WTC11 (cell line): ENCODE measurements at regions not wholly inside any gene's neighbourhood (a gene's known extent, or its start where the extent isn't known, plus 50 kb on each side); places are given as distances from the start of the nearest gene placed in this dataset.

Experiments
- ATAC-seq: fragments of 200-7000 bp; cut with Tn5 transposase; 2 replicates; pipeline ENCODE4 v1.10.0; 2021; ENCODE audit warnings: mild to moderate bottlenecking, moderate library complexity
- CTCF ChIA-PET: fragments of 300-600 bp; sonication (Branson Sonifier 250); formaldehyde crosslinking; loops from one replicate; lab custom pipeline; 2021; ENCODE audit warnings: antibody characterized with exemption; lab: Charles Lee
- POLR2A ChIA-PET: fragments of 350-600 bp; sonication (Branson Sonifier 250); formaldehyde crosslinking; loops from one replicate; lab custom pipeline; 2021; ENCODE audit warnings: antibody characterized with exemption; lab: Charles Lee
- DNase-seq: peaks from one replicate; pipeline ENCODE4 v3.0.0; 2021; ENCODE audit warnings: low spot score
- H3K27ac Mint-ChIP-seq: 2 replicates; pipeline ENCODE4 v1.8.0; 2021; ENCODE audit warnings: mixed read lengths
- H3K27me3 Mint-ChIP-seq: 2 replicates; pipeline ENCODE4 v1.8.0; 2021; ENCODE audit warnings: low read depth, mild to moderate bottlenecking, moderate library complexity, mixed read lengths
- H3K36me3 Mint-ChIP-seq: 2 replicates; pipeline ENCODE4 v1.8.0; 2021; ENCODE audit warnings: mixed read lengths
- H3K4me1 Mint-ChIP-seq: 2 replicates; pipeline ENCODE4 v1.8.0; 2022; ENCODE audit warnings: mixed read lengths
- H3K4me3 Mint-ChIP-seq: 2 replicates; pipeline ENCODE4 v1.8.0; 2021; ENCODE audit warnings: mild to moderate bottlenecking, moderate library complexity, mixed read lengths
- H3K9me3 Mint-ChIP-seq: 2 replicates; pipeline ENCODE4 v1.8.0; 2021; ENCODE audit warnings: mixed read lengths
- ATF1 ChIP-seq: sonication (generic); formaldehyde crosslinking; IDR thresholded peaks from 2 replicates; pipeline ENCODE4 v1.8.1; 2023; ENCODE audit warnings: mild to moderate bottlenecking, moderate library complexity, missing genetic modification reagents
- CTCF ChIP-seq: fragments of 200-600 bp; IDR thresholded peaks from 2 replicates; pipeline ENCODE4 v1.8.0; 2022; ENCODE audit warnings: antibody characterized with exemption
- E2F4 ChIP-seq: sonication (generic); formaldehyde crosslinking; IDR thresholded peaks from 2 replicates; pipeline ENCODE4 v1.8.1; 2022; ENCODE audit warnings: low read depth, mild to moderate bottlenecking, moderate library complexity, missing genetic modification reagents, borderline replicate concordance
- ESRRA ChIP-seq: sonication (generic); formaldehyde crosslinking; IDR thresholded peaks from 2 replicates; pipeline ENCODE4 v1.8.1; 2022; ENCODE audit warnings: mild to moderate bottlenecking, missing genetic modification reagents, borderline replicate concordance
- HMGA2 ChIP-seq: fragments of 250-450 bp; sonication (Bioruptor Pico); IDR thresholded peaks from 2 replicates; pipeline ENCODE4 v1.4.0; 2021; ENCODE audit warnings: mild to moderate bottlenecking, moderate library complexity
- NFATC4 ChIP-seq: fragments of 250-450 bp; sonication (Bioruptor Pico); IDR thresholded peaks from 2 replicates; pipeline ENCODE4 v1.9.0; 2021; ENCODE audit warnings: mild to moderate bottlenecking
- PRDM15 ChIP-seq: sonication (generic); formaldehyde crosslinking; IDR thresholded peaks from 2 replicates; pipeline ENCODE4 v1.8.0; 2022; ENCODE audit warnings: missing genetic modification reagents
- RELA ChIP-seq: sonication (generic); formaldehyde crosslinking; IDR thresholded peaks from 2 replicates; pipeline ENCODE4 v1.8.1; 2022; ENCODE audit warnings: missing genetic modification reagents, mild to moderate bottlenecking, borderline replicate concordance
- RORB ChIP-seq: fragments of 250-450 bp; sonication (Bioruptor Pico); IDR thresholded peaks from 2 replicates; pipeline ENCODE4 v1.9.0; 2021; ENCODE audit warnings: mild to moderate bottlenecking
- SMAD3 ChIP-seq: sonication (generic); formaldehyde crosslinking; IDR thresholded peaks from 2 replicates; pipeline ENCODE4 v1.8.0; 2022; ENCODE audit warnings: missing genetic modification reagents, mild to moderate bottlenecking, borderline replicate concordance
- SMAD4 ChIP-seq: sonication (generic); formaldehyde crosslinking; IDR thresholded peaks from 2 replicates; pipeline ENCODE4 v1.8.0; 2022; ENCODE audit warnings: mild to moderate bottlenecking, missing genetic modification reagents
- TCF7 ChIP-seq: sonication (generic); formaldehyde crosslinking; IDR thresholded peaks from 2 replicates; pipeline ENCODE4 v1.8.0; 2022; ENCODE audit warnings: mild to moderate bottlenecking, low read depth, missing genetic modification reagents, moderate library complexity
- TP53 ChIP-seq: sonication (generic); formaldehyde crosslinking; IDR thresholded peaks from 2 replicates; pipeline ENCODE4 v1.8.1; 2023; ENCODE audit warnings: mild to moderate bottlenecking, missing genetic modification reagents
- ZBTB21 ChIP-seq: sonication (generic); formaldehyde crosslinking; IDR thresholded peaks from 2 replicates; pipeline ENCODE4 v1.8.1; 2023; ENCODE audit warnings: mild to moderate bottlenecking, missing genetic modification reagents, borderline replicate concordance
- ZNF232 ChIP-seq: sonication (generic); formaldehyde crosslinking; IDR thresholded peaks from 2 replicates; pipeline ENCODE4 v1.8.0; 2022; ENCODE audit warnings: mild to moderate bottlenecking, missing genetic modification reagents
- ZNF317 ChIP-seq: sonication (generic); formaldehyde crosslinking; IDR thresholded peaks from 2 replicates; pipeline ENCODE4 v1.8.1; 2023; ENCODE audit warnings: low read depth, mild to moderate bottlenecking, moderate library complexity, missing genetic modification reagents, borderline replicate concordance
- ZNF671 ChIP-seq: fragments of 250-450 bp; sonication (Bioruptor Pico); IDR thresholded peaks from 2 replicates; pipeline ENCODE4 v1.8.0; 2021; ENCODE audit warnings: mild to moderate bottlenecking
- TF ChIP-seq, protein P1 (sequence below): sonication (generic); formaldehyde crosslinking; IDR thresholded peaks from 2 replicates; pipeline ENCODE4 v1.8.1; 2022; ENCODE audit warnings: missing genetic modification reagents, borderline replicate concordance
- TF ChIP-seq, protein P2 (sequence below): sonication (generic); formaldehyde crosslinking; conservative IDR thresholded peaks from 2 replicates; pipeline ENCODE4 v1.8.1; 2023; ENCODE audit warnings: mild to moderate bottlenecking, low read depth, missing genetic modification reagents, moderate library complexity
- TF ChIP-seq, protein P3 (sequence below): sonication (generic); formaldehyde crosslinking; IDR thresholded peaks from 2 replicates; pipeline ENCODE4 v1.8.0; 2022; ENCODE audit warnings: mild to moderate bottlenecking, missing genetic modification reagents
- TF ChIP-seq, protein P4 (sequence below): sonication (generic); formaldehyde crosslinking; IDR thresholded peaks from 2 replicates; pipeline ENCODE4 v1.8.1; 2023; ENCODE audit warnings: mild to moderate bottlenecking, moderate library complexity, missing genetic modification reagents

- ATAC-seq (no peak), DNase-seq (no peak)
- no peaks in the 10 kb centered on the region for H3K27me3 Mint-ChIP-seq
- H3K9me3 Mint-ChIP-seq: peaks cover 12% of the 10 kb centered on the region
- H3K36me3 Mint-ChIP-seq: no peaks in the 10 kb centered on the region
- ChIA-PET CTCF (interaction anchor here (1.1 kb wide), 1 partner anchor 144 kb away, joined by 4 read pairs; no protein-coding TSS in a partner anchor), POLR2A (no interaction called here)
- H3K27ac Mint-ChIP-seq: no peak overlapping the region
- H3K4me1 Mint-ChIP-seq: 0 out of 2 replicates have a peak, but pooled peaks cover 6% of the 10 kb centered on the region
- no peak overlapping the region for H3K4me3 Mint-ChIP-seq
- TF ChIP-seq ZNF232 (CRISPR knock-in tag) (no peak), CTCF (no peak), TP53 (CRISPR knock-in tag) (no peak), HMGA2 (CRISPR knock-in tag) (no peak), E2F4 (CRISPR knock-in tag) (no peak), TCF7 (CRISPR knock-in tag) (no peak), ESRRA (no peak), RELA (CRISPR knock-in tag) (no peak), ZNF671 (no peak), NFATC4 (CRISPR knock-in tag) (no peak), ATF1 (CRISPR knock-in tag) (no peak)
- TF ChIP-seq, protein P1, sequence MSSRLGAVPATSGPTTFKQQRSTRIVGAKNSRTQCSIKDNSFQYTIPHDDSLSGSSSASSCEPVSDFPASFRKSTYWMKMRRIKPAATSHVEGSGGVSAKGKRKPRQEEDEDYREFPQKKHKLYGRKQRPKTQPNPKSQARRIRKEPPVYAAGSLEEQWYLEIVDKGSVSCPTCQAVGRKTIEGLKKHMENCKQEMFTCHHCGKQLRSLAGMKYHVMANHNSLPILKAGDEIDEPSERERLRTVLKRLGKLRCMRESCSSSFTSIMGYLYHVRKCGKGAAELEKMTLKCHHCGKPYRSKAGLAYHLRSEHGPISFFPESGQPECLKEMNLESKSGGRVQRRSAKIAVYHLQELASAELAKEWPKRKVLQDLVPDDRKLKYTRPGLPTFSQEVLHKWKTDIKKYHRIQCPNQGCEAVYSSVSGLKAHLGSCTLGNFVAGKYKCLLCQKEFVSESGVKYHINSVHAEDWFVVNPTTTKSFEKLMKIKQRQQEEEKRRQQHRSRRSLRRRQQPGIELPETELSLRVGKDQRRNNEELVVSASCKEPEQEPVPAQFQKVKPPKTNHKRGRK (CRISPR knock-in tag): no peak
- TF ChIP-seq, protein P2, sequence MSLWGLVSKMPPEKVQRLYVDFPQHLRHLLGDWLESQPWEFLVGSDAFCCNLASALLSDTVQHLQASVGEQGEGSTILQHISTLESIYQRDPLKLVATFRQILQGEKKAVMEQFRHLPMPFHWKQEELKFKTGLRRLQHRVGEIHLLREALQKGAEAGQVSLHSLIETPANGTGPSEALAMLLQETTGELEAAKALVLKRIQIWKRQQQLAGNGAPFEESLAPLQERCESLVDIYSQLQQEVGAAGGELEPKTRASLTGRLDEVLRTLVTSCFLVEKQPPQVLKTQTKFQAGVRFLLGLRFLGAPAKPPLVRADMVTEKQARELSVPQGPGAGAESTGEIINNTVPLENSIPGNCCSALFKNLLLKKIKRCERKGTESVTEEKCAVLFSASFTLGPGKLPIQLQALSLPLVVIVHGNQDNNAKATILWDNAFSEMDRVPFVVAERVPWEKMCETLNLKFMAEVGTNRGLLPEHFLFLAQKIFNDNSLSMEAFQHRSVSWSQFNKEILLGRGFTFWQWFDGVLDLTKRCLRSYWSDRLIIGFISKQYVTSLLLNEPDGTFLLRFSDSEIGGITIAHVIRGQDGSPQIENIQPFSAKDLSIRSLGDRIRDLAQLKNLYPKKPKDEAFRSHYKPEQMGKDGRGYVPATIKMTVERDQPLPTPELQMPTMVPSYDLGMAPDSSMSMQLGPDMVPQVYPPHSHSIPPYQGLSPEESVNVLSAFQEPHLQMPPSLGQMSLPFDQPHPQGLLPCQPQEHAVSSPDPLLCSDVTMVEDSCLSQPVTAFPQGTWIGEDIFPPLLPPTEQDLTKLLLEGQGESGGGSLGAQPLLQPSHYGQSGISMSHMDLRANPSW (CRISPR knock-in tag): no peak
- TF ChIP-seq, protein P3, sequence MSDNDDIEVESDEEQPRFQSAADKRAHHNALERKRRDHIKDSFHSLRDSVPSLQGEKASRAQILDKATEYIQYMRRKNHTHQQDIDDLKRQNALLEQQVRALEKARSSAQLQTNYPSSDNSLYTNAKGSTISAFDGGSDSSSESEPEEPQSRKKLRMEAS (CRISPR knock-in tag): no peak
These were observed 67.4 kb upstream of the SNRPB2 start for GRCh38 chr20:16662467-16662866.

GRCh38 chr20:16661756-16662155, 68.1 kb upstream of the SNRPB2 start:
- no peak overlapping the region for H3K4me3 Mint-ChIP-seq
- no peaks in the 10 kb centered on the region for H3K27me3 Mint-ChIP-seq
- H3K9me3 Mint-ChIP-seq: peaks cover 17% of the 10 kb centered on the region
- no peak; the same call in 1 of the 2 replicates for ATAC-seq
- H3K27ac Mint-ChIP-seq: no peak overlapping the region
- TF ChIP-seq ZBTB21 (no peak), SMAD3 (CRISPR knock-in tag) (no peak), RORB (CRISPR knock-in tag) (no peak), PRDM15 (CRISPR knock-in tag) (no peak), SMAD4 (CRISPR knock-in tag) (no peak), ZNF317 (no peak)
- TF ChIP-seq, protein P4, sequence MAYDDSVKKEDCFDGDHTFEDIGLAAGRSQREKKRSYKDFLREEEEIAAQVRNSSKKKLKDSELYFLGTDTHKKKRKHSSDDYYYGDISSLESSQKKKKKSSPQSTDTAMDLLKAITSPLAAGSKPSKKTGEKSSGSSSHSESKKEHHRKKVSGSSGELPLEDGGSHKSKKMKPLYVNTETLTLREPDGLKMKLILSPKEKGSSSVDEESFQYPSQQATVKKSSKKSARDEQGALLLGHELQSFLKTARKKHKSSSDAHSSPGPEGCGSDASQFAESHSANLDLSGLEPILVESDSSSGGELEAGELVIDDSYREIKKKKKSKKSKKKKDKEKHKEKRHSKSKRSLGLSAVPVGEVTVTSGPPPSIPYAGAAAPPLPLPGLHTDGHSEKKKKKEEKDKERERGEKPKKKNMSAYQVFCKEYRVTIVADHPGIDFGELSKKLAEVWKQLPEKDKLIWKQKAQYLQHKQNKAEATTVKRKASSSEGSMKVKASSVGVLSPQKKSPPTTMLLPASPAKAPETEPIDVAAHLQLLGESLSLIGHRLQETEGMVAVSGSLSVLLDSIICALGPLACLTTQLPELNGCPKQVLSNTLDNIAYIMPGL (CRISPR knock-in tag): no peak
- TF ChIP-seq, protein P3 (CRISPR knock-in tag): no peak
- TF ChIP-seq, all 79 proteins: peak for 0
- H3K4me1 Mint-ChIP-seq: 0 out of 2 replicates have a peak, but pooled peaks cover 6% of the 10 kb centered on the region
- DNase-seq: no peak
- ChIA-PET POLR2A (no interaction called here), CTCF (interaction anchor here (1.1 kb wide), 1 partner anchor 144 kb away, joined by 4 read pairs; no protein-coding TSS in a partner anchor)
- no peaks in the 10 kb centered on the region for H3K36me3 Mint-ChIP-seq
